C4-2B (cell line): ENCODE measurements at regions not wholly inside any gene's neighbourhood (a gene's known extent, or its start where the extent isn't known, plus 50 kb on each side); places are given as distances from the start of the nearest gene placed in this dataset.

Experiments used
- ZFX ChIP-seq: fragments of 450-650 bp; IDR thresholded peaks from 2 replicates; pipeline ENCODE4 v1.6.1; 2017
- TF ChIP-seq, protein P1 (sequence below): fragments of 450-650 bp; conservative IDR thresholded peaks from 2 replicates; pipeline ENCODE4 v1.5.1; 2017; ENCODE audit warnings: mild to moderate bottlenecking

DNA sequence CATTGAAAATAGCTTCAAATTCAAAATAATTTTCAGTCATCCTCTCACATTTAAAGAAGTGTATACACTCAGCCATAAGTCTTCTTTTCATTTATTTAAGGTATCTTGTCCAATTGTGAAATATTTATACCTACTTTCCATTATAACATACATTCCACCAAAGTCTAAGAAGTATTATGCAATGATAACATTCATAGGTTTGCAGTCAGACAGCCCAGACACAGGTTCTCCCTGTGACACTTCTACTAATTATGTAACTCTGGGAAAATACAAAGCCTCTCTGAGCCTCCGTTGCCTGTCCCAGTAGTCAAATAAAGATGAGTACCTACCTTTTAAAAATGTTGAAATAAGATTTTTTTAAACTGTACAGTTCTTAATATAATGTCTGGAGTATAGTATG, 320.9 kb upstream of the RPS23 start:
- TF ChIP-seq, protein P1, sequence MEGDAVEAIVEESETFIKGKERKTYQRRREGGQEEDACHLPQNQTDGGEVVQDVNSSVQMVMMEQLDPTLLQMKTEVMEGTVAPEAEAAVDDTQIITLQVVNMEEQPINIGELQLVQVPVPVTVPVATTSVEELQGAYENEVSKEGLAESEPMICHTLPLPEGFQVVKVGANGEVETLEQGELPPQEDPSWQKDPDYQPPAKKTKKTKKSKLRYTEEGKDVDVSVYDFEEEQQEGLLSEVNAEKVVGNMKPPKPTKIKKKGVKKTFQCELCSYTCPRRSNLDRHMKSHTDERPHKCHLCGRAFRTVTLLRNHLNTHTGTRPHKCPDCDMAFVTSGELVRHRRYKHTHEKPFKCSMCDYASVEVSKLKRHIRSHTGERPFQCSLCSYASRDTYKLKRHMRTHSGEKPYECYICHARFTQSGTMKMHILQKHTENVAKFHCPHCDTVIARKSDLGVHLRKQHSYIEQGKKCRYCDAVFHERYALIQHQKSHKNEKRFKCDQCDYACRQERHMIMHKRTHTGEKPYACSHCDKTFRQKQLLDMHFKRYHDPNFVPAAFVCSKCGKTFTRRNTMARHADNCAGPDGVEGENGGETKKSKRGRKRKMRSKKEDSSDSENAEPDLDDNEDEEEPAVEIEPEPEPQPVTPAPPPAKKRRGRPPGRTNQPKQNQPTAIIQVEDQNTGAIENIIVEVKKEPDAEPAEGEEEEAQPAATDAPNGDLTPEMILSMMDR = no peak
- no peak for TF ChIP-seq ZFX
